ENCODE measurements at regions not wholly inside any gene's neighbourhood (a gene's known extent, or its start where the extent isn't known, plus 50 kb on each side); places are given as distances from the start of the nearest gene placed in this dataset.

DNA sequence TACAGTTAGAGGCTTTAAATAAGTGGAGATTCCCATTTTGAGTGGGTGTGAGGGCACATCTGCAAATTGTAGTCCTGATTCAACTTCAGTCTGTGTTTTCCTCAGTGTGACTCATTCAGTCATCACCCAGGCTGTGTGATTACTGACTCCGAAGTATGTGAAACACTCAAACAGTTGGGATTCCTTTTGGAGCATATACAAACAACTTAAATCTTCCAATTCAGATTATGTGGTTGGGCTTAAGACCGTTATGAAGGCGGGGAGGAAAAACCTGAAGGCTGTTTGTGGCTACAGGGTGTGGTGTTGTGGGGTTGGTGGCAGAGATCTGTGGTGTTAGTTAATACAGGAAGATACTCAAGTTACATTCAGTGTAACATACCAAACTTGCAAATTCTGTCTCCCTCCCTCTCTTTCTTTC is 259.7 kb upstream of the FERD3L start:
- TF ChIP-seq, protein P1, sequence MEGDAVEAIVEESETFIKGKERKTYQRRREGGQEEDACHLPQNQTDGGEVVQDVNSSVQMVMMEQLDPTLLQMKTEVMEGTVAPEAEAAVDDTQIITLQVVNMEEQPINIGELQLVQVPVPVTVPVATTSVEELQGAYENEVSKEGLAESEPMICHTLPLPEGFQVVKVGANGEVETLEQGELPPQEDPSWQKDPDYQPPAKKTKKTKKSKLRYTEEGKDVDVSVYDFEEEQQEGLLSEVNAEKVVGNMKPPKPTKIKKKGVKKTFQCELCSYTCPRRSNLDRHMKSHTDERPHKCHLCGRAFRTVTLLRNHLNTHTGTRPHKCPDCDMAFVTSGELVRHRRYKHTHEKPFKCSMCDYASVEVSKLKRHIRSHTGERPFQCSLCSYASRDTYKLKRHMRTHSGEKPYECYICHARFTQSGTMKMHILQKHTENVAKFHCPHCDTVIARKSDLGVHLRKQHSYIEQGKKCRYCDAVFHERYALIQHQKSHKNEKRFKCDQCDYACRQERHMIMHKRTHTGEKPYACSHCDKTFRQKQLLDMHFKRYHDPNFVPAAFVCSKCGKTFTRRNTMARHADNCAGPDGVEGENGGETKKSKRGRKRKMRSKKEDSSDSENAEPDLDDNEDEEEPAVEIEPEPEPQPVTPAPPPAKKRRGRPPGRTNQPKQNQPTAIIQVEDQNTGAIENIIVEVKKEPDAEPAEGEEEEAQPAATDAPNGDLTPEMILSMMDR (IDR thresholded peaks at IDR 0.05): no peak
- no peak for TF ChIP-seq EZH2 (IDR thresholded peaks at IDR 0.05; ENCODE audit: borderline replicate concordance, insufficient read depth, low read depth, low read length, poor library complexity, severe bottlenecking)

All from B cell (primary cell).